NOMO-1 (cell line): ENCODE measurements at regions not wholly inside any gene's neighbourhood (a gene's known extent, or its start where the extent isn't known, plus 50 kb on each side); places are given as distances from the start of the nearest gene placed in this dataset.
"Not testable (repeated sequence)": the region's sequence is repeated elsewhere in the genome, so short reads cannot be mapped to it uniquely, and the experiment has no call there.

Experiments
- DNase-seq, 2 experiments: peaks; one replicate each; lab custom pipeline; 2025; ENCODE audit not compliant: unreplicated experiment in 2 of 2; lab: John Stamatoyannopoulos, UW

GRCh38 chr12:89194683-89195082, 157.6 kb downstream of the DUSP6 start:
- no peak for DNase-seq

- DNase-seq: no peak
Measured at GRCh38 chr12:89192429-89192828, 159.9 kb downstream of the DUSP6 start.

- not testable (repeated sequence) for DNase-seq
Measured at GRCh38 chr12:89191597-89191996, 160.7 kb downstream of the DUSP6 start.

GRCh38 chr12:89189448-89189847, 162.9 kb downstream of the DUSP6 start:
- no peak for DNase-seq

GRCh38 chr12:89187507-89187906, 164.8 kb downstream of the DUSP6 start:
- no peak for DNase-seq

GRCh38 chr12:89185889-89186288, 166.4 kb downstream of the DUSP6 start:
- no peak for DNase-seq

- DNase-seq: no peak
Measured at GRCh38 chr12:89185181-89185580, 167.1 kb downstream of the DUSP6 start.

- no peak for DNase-seq
Measured at GRCh38 chr12:89183985-89184435, 168.3 kb downstream of the DUSP6 start.

GRCh38 chr12:89181271-89181920, 170.9 kb downstream of the DUSP6 start:
- DNase-seq: peak; percentile 29 to 68

GRCh38 chr12:89180496-89180895, 171.8 kb downstream of the DUSP6 start:
- DNase-seq: no peak

GRCh38 chr12:89179983-89180382, 172.3 kb downstream of the DUSP6 start:
- DNase-seq: peak; percentile 55 to 70

- no peak for DNase-seq
Measured at GRCh38 chr12:89179245-89179644, 173.1 kb downstream of the DUSP6 start.

- no peak for DNase-seq
Measured at GRCh38 chr12:89177802-89178395, 174.4 kb downstream of the DUSP6 start.

- DNase-seq: peak in 1 of 2 experiments; percentile 36
Measured at GRCh38 chr12:89176676-89177075, 175.6 kb downstream of the DUSP6 start.

- no peak for DNase-seq
Measured at GRCh38 chr12:89173678-89174077, 178.6 kb downstream of the DUSP6 start.

GRCh38 chr12:89173096-89173495, 179.2 kb downstream of the DUSP6 start:
- DNase-seq: peak in 1 of 2 experiments; percentile 7

- DNase-seq: no peak
Measured at GRCh38 chr12:89172224-89172623, 180.1 kb downstream of the DUSP6 start.

GRCh38 chr12:89169321-89169720, 183.0 kb downstream of the DUSP6 start:
- DNase-seq: no peak

- DNase-seq: no peak
Measured at GRCh38 chr12:89167986-89168385, 184.3 kb downstream of the DUSP6 start.

GRCh38 chr12:89166525-89166934, 185.8 kb downstream of the DUSP6 start:
- DNase-seq: peak; percentile 71 to 98

GRCh38 chr12:89166121-89166520, 186.2 kb downstream of the DUSP6 start:
- no peak for DNase-seq

- DNase-seq: no peak
Measured at GRCh38 chr12:89165703-89166102, 186.6 kb downstream of the DUSP6 start.
